Liver (tissue), 8 donors: ENCODE measurements at regions not wholly inside any gene's neighbourhood (a gene's known extent, or its start where the extent isn't known, plus 50 kb on each side); places are given as distances from the start of the nearest gene placed in this dataset.

Experiments
- DNase-seq: peaks from one replicate; pipeline ENCODE4 v3.0.0-alpha.2; 2017; ENCODE audit warnings: low spot score
- H3K27ac ChIP-seq, 2 donors: one replicate each; pipeline ENCODE4 v1.7.0; 2013; ENCODE audit warnings: inconsistent platforms in 2 of 2, low read length in 2 of 2, control low read depth in 1 of 2, low read depth in 1 of 2, mild to moderate bottlenecking in 1 of 2
- H3K27me3 ChIP-seq, 4 donors: one replicate each; pipeline versions ENCODE4 v1.6.1 to v1.7.0; 2013; ENCODE audit warnings: low read length in 3 of 4, inconsistent platforms in 1 of 4, mild to moderate bottlenecking in 1 of 4, moderate library complexity in 1 of 4; ENCODE audit not compliant: control insufficient read depth in 4 of 4, insufficient read depth in 4 of 4
- H3K36me3 ChIP-seq, 4 donors: one replicate each; pipeline versions ENCODE4 v1.6.1 to v1.7.0; 2013; ENCODE audit warnings: low read length in 3 of 4, mild to moderate bottlenecking in 3 of 4, low read depth in 1 of 4, moderate library complexity in 1 of 4; ENCODE audit not compliant: control insufficient read depth in 4 of 4, insufficient read depth in 3 of 4
- H3K4me1 ChIP-seq, 4 donors: one replicate each; pipeline versions ENCODE4 v1.6.1 to v1.7.0; 2013; ENCODE audit warnings: low read length in 3 of 4, mild to moderate bottlenecking in 3 of 4, moderate library complexity in 1 of 4; ENCODE audit not compliant: control insufficient read depth in 4 of 4, insufficient read depth in 4 of 4
- H3K4me3 ChIP-seq, 3 donors: one replicate each; pipeline versions ENCODE4 v1.6.1 to v1.7.0; 2013; ENCODE audit warnings: low read length in 3 of 3, control low read depth in 1 of 3, low read depth in 1 of 3, mild to moderate bottlenecking in 1 of 3
- H3K9ac ChIP-seq, 2 donors: one replicate each; pipeline ENCODE4 v1.7.0; 2013; ENCODE audit warnings: low read length in 2 of 2, mild to moderate bottlenecking in 2 of 2, moderate library complexity in 2 of 2, control low read depth in 1 of 2, low read depth in 1 of 2
- H3K9me3 ChIP-seq, 4 donors: one replicate each; pipeline versions ENCODE4 v1.6.1 to v1.7.0; 2013; ENCODE audit warnings: low read length in 3 of 4; ENCODE audit not compliant: control insufficient read depth in 4 of 4
- EGR1 ChIP-seq, 2 donors: IDR thresholded peaks; 2 replicates each; pipeline ENCODE4 v1.6.1; 2016 to 2018; ENCODE audit warnings: antibody characterized with exemption in 2 of 2, low read depth in 2 of 2
- FOXA1 ChIP-seq: IDR thresholded peaks from 2 replicates; pipeline ENCODE4 v1.6.1; 2016; ENCODE audit warnings: antibody characterized with exemption
- FOXA2 ChIP-seq: IDR thresholded peaks from 2 replicates; pipeline ENCODE4 v1.6.1; 2016; ENCODE audit warnings: antibody characterized with exemption
- HNF4A ChIP-seq, 2 donors: conservative IDR thresholded peaks; 2 replicates each; pipeline ENCODE4 v1.6.1; 2016; ENCODE audit warnings: antibody characterized with exemption in 2 of 2, mild to moderate bottlenecking in 2 of 2
- HNF4G ChIP-seq: IDR thresholded peaks from 2 replicates; pipeline ENCODE4 v1.6.1; 2016; ENCODE audit warnings: antibody characterized with exemption
- JUND ChIP-seq, 2 donors: IDR thresholded peaks; 2 replicates each; pipeline ENCODE4 v1.6.1; 2016; ENCODE audit warnings: antibody characterized with exemption in 2 of 2
- NR2F2 ChIP-seq: IDR thresholded peaks from 2 replicates; pipeline ENCODE4 v1.6.1; 2016; ENCODE audit warnings: antibody characterized with exemption
- RAD21 ChIP-seq, 2 donors: IDR thresholded peaks; 2 replicates each; pipeline ENCODE4 v1.6.1; 2016; ENCODE audit warnings: antibody characterized with exemption in 2 of 2, mild to moderate bottlenecking in 2 of 2
- RXRA ChIP-seq, 2 donors: IDR thresholded peaks; 2 replicates each; pipeline ENCODE4 v1.6.1; 2017 to 2018; ENCODE audit warnings: antibody characterized with exemption in 2 of 2, mild to moderate bottlenecking in 1 of 2
- SP1 ChIP-seq: IDR thresholded peaks from 2 replicates; pipeline ENCODE4 v1.6.1; 2018; ENCODE audit warnings: antibody characterized with exemption, mild to moderate bottlenecking
- TAF1 ChIP-seq: conservative IDR thresholded peaks from 2 replicates; pipeline ENCODE4 v1.6.1; 2016; ENCODE audit warnings: antibody characterized with exemption, mild to moderate bottlenecking
- YY1 ChIP-seq: IDR thresholded peaks from 2 replicates; pipeline ENCODE4 v1.6.1; 2016; ENCODE audit warnings: antibody characterized with exemption, mild to moderate bottlenecking
- WGBS: extraction: QIAGEN DNeasy Blood & Tissue Kit; methylation state at CpG from one replicate; pipeline ENCODE4 v1.1.7; 2013; 5-methylcytosine and 5-hydroxymethylcytosine counted together
- TF ChIP-seq, protein P1 (sequence below): fragments of 150-350 bp; IDR thresholded peaks from 2 replicates; pipeline ENCODE4 v1.5.1; 2017; ENCODE audit warnings: improper control_type of control experiment, low read depth, low read length; ENCODE audit not compliant: missing input control
- TF ChIP-seq, protein P2 (sequence below): IDR thresholded peaks from 2 replicates; pipeline ENCODE4 v1.6.1; 2016; ENCODE audit warnings: antibody characterized with exemption, mild to moderate bottlenecking
- TF ChIP-seq, protein P3 (sequence below): IDR thresholded peaks from 2 replicates; pipeline ENCODE4 v1.6.1; 2016; ENCODE audit warnings: antibody characterized with exemption
- TF ChIP-seq, protein P4 (sequence below): IDR thresholded peaks from 2 replicates; pipeline ENCODE4 v1.6.1; 2016; ENCODE audit warnings: antibody characterized with exemption
- TF ChIP-seq, protein P5 (sequence below): IDR thresholded peaks from 2 replicates; pipeline ENCODE4 v1.6.1; 2016; ENCODE audit warnings: antibody characterized with exemption
- donor health status: healthy.
- donor health status: healthy.
- donor health status: healthy.
- donor health status: healthy.
- donor health status: healthy.

DNA sequence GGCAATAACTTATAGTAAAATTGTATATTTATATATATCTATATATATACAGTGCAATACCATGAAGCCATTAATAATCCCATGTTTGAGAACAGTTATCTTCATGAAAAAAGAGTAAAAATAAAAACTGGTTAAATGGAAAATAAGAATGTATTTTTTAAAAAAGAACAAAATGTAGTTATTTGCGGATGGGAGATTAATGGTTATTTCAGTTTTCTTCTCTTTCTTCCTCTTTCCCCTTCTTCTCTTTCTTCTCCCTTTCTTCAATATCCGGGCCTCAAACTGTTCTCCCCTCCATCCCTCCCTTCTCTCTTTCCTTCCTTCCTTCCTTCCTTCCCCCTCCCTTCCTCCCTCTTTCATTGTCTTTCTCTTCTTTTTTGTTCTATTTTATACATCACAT, 1301.7 kb upstream of the IGFBP7 start (continued):
- TF ChIP-seq, protein P1, sequence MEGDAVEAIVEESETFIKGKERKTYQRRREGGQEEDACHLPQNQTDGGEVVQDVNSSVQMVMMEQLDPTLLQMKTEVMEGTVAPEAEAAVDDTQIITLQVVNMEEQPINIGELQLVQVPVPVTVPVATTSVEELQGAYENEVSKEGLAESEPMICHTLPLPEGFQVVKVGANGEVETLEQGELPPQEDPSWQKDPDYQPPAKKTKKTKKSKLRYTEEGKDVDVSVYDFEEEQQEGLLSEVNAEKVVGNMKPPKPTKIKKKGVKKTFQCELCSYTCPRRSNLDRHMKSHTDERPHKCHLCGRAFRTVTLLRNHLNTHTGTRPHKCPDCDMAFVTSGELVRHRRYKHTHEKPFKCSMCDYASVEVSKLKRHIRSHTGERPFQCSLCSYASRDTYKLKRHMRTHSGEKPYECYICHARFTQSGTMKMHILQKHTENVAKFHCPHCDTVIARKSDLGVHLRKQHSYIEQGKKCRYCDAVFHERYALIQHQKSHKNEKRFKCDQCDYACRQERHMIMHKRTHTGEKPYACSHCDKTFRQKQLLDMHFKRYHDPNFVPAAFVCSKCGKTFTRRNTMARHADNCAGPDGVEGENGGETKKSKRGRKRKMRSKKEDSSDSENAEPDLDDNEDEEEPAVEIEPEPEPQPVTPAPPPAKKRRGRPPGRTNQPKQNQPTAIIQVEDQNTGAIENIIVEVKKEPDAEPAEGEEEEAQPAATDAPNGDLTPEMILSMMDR = no peak
- TF ChIP-seq SP1 = no peak

DNA sequence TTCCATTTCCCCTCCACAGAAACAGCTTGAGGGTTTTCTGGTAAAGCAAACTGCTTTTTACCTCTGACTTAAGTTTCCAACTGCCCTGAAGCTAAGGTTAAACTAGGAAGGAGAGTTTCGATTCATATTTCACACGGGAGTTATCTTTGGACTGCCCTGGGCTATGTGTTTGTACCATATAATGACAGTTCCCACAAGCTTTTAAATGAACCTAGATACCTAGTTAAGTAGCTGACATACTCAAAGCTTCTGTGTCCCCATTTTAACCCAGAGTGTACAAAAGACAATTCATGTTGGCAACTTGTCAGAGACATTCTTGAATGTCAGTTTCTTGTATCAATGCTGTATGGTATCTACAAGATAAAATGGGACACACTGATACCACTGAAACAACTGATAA, 1296.6 kb upstream of the IGFBP7 start:
- Histone ChIP-seq H3K27me3 (no peaks in the 10 kb centered on the region), H3K27ac (no peak overlapping the region), H3K4me3 (no peak overlapping the region), H3K9ac (no peak overlapping the region), H3K36me3 (no peaks in the 10 kb centered on the region), H3K9me3 (no peaks in the 10 kb centered on the region), H3K4me1 (no peaks in the 10 kb centered on the region)
- DNase-seq = no peak
- WGBS = 63% methylated on average over 2 of the region's 2 CpGs
- TF ChIP-seq HNF4G (no peak), JUND (IDR thresholded peaks at IDR 0.05) (no peak), FOXA1 (no peak), SP1 (no peak), EGR1 (IDR thresholded peaks at IDR 0.05; ENCODE audit: low read depth in 2 of 2) (no peak)
- TF ChIP-seq, protein P2, sequence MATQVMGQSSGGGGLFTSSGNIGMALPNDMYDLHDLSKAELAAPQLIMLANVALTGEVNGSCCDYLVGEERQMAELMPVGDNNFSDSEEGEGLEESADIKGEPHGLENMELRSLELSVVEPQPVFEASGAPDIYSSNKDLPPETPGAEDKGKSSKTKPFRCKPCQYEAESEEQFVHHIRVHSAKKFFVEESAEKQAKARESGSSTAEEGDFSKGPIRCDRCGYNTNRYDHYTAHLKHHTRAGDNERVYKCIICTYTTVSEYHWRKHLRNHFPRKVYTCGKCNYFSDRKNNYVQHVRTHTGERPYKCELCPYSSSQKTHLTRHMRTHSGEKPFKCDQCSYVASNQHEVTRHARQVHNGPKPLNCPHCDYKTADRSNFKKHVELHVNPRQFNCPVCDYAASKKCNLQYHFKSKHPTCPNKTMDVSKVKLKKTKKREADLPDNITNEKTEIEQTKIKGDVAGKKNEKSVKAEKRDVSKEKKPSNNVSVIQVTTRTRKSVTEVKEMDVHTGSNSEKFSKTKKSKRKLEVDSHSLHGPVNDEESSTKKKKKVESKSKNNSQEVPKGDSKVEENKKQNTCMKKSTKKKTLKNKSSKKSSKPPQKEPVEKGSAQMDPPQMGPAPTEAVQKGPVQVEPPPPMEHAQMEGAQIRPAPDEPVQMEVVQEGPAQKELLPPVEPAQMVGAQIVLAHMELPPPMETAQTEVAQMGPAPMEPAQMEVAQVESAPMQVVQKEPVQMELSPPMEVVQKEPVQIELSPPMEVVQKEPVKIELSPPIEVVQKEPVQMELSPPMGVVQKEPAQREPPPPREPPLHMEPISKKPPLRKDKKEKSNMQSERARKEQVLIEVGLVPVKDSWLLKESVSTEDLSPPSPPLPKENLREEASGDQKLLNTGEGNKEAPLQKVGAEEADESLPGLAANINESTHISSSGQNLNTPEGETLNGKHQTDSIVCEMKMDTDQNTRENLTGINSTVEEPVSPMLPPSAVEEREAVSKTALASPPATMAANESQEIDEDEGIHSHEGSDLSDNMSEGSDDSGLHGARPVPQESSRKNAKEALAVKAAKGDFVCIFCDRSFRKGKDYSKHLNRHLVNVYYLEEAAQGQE = no peak
- TF ChIP-seq, protein P3, sequence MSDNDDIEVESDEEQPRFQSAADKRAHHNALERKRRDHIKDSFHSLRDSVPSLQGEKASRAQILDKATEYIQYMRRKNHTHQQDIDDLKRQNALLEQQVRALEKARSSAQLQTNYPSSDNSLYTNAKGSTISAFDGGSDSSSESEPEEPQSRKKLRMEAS = no peak

DNA sequence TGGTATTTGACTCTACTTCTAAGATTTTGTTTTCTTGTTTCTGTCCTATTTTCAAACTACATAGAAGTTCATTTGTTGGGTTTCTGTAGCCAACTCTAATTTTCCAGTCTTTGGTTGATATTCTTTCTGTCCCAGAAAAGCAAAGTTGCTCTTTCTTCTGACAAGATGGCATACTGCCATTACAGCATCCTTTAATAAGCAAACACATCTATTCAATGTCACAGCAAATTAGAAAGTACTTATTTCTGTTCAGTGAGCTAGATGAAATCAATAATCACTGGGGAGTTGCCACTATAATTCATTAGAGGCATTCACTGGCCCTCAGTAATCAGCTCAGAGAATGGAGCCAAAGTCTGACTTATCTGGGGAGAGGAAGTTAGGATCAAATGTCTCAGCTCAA, 1258.0 kb upstream of the IGFBP7 start:
- no peaks in the 10 kb centered on the region for H3K36me3 ChIP-seq
- H3K27ac ChIP-seq = no peak overlapping the region
- no peaks in the 10 kb centered on the region for H3K9me3 ChIP-seq
- H3K27me3 ChIP-seq = no peaks in the 10 kb centered on the region
- no peak overlapping the region for H3K4me3 ChIP-seq
- no peak overlapping the region for H3K9ac ChIP-seq
- DNase-seq = no peak
- no peaks in the 10 kb centered on the region for H3K4me1 ChIP-seq
- TF ChIP-seq HNF4G = no peak
- TF ChIP-seq RXRA (IDR thresholded peaks at IDR 0.05) = no peak
- no peak for TF ChIP-seq NR2F2
- no peak for TF ChIP-seq SP1
- TF ChIP-seq, protein P2 = no peak
- TF ChIP-seq YY1 = no peak
- TF ChIP-seq, protein P3 = no peak
- TF ChIP-seq, protein P4, sequence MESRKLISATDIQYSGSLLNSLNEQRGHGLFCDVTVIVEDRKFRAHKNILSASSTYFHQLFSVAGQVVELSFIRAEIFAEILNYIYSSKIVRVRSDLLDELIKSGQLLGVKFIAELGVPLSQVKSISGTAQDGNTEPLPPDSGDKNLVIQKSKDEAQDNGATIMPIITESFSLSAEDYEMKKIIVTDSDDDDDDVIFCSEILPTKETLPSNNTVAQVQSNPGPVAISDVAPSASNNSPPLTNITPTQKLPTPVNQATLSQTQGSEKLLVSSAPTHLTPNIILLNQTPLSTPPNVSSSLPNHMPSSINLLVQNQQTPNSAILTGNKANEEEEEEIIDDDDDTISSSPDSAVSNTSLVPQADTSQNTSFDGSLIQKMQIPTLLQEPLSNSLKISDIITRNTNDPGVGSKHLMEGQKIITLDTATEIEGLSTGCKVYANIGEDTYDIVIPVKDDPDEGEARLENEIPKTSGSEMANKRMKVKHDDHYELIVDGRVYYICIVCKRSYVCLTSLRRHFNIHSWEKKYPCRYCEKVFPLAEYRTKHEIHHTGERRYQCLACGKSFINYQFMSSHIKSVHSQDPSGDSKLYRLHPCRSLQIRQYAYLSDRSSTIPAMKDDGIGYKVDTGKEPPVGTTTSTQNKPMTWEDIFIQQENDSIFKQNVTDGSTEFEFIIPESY = no peak
- TF ChIP-seq, protein P5, sequence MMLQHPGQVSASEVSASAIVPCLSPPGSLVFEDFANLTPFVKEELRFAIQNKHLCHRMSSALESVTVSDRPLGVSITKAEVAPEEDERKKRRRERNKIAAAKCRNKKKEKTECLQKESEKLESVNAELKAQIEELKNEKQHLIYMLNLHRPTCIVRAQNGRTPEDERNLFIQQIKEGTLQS = no peak
- TF ChIP-seq, protein P1 = no peak
- no peak for TF ChIP-seq TAF1
- TF ChIP-seq FOXA1 = no peak
- TF ChIP-seq HNF4A (conservative IDR thresholded peaks at IDR 0.05) = no peak
- TF ChIP-seq FOXA2 = no peak
- TF ChIP-seq RAD21 (IDR thresholded peaks at IDR 0.05) = no peak
- no peak for TF ChIP-seq EGR1 (IDR thresholded peaks at IDR 0.05; ENCODE audit: low read depth in 2 of 2)
- no peak for TF ChIP-seq JUND (IDR thresholded peaks at IDR 0.05)
